ENCODE measurements at regions not wholly inside any gene's neighbourhood (a gene's known extent, or its start where the extent isn't known, plus 50 kb on each side); places are given as distances from the start of the nearest gene placed in this dataset.
A peak's percentile ranks its signal among the peaks of the same experiment; 100 is the strongest.
"Not testable (repeated sequence)": the region's sequence is repeated elsewhere in the genome, so short reads cannot be mapped to it uniquely, and the experiment has no call there.

DNA sequence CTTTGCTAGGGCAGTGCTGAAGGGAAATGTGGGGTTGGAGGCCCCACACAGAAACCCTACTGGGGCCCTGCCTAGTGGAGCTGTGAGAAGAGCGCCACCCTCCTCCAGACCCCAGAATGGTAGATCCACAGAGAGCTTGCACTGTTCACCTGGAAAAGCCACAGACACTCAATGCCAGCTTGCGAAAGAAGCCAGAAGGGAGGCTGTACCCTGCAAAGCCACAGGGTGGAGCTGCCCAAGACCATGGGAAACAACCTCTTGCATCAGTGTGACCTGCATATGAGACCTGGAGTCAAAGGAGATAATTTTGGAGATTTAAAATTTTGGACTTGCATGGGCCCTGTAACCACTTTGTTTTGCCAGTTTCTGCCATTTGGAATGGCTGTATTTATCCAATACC, 615.4 kb upstream of the MIR17HG start:
- no peak for DNase-seq

DNA sequence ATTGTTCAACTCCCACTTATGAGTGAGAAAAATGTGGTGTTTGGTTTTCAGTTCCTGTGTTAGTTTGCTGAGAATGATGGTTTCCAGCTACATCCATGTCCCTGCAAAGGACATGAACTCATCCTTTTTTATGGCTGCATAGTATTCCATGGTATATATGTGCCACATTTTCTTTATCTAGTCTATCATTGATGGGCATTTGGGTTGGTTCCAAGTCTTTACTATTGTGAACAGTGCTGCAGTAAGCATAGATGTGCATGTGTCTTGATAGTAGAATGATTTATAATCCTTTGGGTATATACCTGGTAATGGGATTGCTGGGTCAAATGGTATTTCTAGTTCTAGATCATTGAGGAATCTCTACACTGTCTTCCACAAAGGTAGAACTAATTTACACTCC, 613.0 kb upstream of the MIR17HG start:
- not testable (repeated sequence) for DNase-seq

DNA sequence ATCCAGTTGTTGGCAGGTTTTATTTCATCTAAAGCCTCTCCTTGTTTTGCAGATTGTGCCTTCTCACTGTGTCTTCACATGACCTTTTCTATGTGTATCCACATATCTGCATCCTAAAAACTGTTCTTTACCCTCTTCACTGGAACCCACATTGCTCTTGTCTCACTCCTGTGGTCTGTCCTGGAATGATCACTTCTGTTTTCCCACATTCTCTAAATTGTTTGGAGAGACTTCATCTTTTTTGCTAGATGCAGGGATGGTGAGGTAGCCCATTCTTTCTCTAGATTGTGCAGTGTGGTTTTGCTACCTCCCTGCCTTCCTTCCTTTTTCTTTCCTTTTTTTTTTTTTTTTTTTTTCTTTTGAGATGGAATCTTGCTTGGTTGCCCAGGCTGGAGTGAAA, 608.6 kb upstream of the MIR17HG start:
- no peak for DNase-seq

DNA sequence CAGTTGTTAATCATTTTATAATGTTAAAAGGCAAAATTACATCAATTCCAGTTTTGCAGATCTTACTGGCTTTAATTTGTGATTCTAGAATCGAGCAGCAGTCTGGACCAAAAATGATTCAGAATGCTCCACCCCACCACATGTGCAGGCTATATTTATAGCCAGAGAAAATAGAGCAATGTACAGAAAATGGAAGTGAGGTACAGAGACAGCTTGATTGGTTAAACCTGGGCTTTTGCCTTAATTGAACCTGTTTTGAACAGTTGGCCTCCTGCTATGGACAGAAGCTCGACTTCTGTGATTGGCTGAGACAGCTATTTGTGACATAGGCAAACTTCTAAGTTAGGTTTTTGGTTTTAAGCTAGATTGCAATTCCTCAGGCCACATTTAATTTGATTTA, 607.4 kb upstream of the MIR17HG start:
- no peak for DNase-seq

DNA sequence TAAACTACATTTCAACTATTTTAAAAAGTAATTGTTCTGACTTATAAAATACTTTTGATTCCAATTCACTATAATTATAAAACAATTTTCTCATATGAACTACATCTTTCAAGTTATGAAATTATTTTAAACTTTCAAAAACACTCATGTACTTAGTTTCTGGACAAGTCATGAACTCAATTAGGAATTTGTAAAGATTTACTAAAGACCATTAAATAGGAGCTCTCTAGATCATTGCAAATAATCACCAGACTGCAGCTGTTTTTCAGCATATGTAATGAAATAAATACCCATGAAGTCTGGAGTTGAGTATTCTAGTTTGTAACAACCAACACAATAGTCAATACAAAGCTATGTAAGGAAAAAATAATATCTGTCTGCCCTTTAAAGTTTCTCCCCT, 605.1 kb upstream of the MIR17HG start:
- no peak for DNase-seq

DNA sequence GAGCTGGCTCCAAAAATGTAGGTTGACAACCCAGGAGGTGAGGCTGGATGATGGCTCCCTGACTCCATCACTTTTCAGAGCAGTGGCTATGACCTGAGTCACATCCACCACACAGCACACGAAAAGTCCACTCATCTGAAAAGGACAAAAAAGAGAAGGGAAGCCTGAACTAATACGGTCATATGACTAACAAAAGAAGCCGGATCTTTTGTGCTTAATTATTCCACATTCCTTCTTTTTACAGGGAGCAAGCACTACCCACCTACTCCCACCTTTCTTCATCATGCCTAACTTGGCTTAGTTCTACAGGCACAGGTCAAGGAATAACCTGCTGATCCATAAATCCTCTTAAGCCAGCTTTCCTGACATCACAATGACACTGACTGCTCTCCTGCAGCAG, 601.3 kb upstream of the MIR17HG start:
- DNase-seq = no peak

DNA sequence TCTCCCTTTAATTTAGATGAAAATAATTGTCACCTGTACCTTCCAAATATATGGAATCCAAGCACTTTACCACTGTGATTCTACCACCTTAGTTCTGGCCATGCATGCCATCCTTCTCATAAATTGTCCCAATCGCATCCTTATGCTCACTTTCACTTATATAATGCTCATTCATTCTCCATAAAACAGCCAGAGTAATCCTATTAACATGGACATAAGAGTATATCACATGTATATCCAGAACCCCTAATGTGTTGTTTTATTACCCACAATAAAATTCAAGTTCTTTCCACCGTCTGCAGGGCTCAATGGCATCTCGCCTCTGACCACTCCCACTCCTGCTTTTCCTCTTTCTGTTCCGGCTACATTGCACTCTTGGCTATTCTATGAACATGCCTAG, 597.5 kb upstream of the MIR17HG start:
- no peak for DNase-seq

DNA sequence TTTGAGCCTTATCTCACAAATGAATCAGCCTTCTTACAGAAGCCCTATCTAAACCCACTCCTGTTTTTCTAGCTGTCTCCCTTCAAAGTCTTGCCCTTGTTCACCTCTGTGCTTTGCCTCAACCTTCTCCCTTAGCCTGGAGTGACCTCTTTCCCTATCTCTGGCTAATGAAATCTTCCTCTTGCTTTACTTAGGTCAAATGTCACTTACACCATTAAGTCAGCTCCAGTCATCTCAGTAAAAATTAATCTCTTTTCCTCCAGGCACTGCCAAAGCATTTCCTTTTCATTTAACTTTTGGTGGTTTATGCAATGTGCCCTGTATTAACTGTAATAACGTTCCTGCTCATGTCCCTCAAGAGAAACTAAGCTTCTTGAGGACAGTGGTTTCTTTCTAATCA, 596.5 kb upstream of the MIR17HG start:
- no peak for DNase-seq

DNA sequence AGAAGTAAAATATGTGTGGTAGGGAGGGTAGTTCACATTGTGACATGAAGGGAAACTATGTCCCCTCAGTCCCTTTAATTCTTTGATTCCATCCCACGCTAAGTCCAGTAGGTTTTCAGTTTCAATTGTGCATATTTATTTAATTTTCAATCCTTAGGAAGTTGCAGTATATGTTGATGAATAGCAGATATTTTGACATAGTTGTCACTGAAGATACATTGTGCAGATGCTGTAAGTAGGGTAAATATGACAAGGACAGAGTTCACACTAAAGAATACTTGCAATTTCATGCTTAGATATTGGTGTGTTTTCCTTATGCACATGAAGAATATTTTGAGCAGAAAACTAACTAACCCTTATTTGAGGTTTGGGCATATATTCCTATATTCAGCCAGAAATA, 595.4 kb upstream of the MIR17HG start:
- DNase-seq = no peak

DNA sequence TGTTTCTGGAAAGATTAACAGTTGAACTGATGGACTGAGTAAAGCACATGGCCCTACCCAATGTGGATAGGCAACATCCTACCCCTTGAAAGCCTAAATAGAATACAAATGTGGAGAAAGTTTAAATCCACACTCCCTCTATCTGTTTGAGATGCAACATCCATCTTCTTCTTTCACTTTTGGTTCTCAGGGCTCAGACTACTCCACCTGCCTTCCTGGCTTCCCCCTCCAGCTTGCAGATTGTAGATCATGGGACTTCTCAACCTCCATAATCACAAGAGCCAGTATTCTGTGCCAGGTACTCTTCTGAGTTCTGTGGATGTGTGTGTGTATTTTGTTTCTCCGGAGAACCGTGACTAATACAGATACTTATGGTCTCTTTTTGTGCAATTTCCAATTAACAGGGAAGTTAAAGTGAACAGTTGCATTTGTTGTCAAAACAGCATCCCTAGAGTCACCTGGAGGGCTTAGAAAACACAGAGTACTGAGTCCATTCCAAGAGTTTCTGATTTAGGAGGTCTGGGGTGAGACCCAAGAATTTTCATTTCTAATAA, 590.3 kb upstream of the MIR17HG start:
- DNase-seq = no peak

DNA sequence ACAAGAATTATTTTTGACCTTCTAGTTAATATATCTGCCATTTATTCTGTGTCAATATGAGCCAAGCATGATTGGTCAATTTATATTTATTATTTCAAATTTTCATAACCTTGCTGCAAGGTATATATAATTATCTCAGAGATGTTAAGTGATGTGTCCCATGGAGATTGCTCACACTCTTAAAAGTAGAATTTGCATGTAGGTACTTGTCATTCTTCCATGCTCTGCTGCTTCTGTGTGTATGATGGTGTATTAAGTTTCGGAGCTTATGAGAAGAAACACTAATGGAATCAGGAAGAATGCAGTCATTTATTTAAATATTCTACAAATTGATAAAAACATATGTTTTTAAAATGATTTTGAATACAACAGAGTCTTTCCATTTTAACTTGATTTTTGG, 586.8 kb upstream of the MIR17HG start:
- DNase-seq = no peak

DNA sequence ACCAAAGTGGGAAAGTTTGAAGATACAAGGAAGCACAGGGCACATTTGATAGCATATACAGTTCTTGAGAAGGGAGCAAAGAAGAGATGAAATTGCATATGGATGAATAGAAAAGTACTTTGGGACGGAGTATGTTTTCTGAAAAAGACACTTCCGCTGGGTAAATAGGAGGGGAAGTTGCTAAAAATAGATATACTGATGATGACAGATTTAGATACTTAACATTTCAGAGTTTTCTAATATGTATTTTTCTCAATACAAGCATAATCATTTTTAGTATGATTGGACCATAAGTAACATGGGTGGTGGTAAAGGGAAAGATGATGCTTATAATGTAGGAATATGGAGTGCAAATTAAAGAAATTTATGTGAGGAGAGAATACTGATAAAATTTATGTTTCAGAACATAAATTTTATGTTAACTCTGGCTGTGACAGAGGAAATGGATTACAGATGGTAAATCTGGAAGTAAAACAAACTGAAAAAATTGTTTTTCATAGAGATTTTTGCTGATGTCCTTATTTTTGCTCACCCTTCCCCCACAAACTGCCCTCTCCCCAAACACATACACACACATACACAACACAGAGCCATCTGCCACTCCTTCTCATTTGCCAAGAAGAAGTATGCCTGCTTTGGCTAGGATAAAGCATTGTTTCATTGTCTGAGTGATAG, 583.9 kb upstream of the MIR17HG start:
- no peak for DNase-seq

DNA sequence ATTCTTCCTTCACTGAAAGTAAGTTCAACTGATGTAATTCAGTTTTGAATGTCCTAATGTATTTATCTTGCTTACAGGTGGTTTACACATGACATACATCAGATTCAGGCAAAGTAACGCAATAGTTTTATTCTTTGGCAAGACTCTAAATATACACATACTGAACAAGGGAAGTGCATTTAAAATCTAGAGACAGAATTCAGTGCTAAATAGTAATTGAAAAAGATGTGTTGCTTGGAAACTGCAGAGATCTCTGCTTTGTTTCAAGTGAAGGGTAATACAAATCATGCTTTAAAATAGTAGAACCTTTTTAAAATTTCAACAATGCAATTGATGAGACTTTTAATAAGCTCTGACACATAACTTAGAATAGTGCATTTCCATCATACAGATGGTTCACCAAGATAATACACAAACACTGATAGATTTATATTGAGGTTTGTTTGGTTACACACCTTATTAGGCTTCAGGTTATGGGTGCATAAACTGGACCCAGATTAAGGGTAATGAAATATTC, 581.0 kb upstream of the MIR17HG start:
- peak; percentile 6 for DNase-seq

DNA sequence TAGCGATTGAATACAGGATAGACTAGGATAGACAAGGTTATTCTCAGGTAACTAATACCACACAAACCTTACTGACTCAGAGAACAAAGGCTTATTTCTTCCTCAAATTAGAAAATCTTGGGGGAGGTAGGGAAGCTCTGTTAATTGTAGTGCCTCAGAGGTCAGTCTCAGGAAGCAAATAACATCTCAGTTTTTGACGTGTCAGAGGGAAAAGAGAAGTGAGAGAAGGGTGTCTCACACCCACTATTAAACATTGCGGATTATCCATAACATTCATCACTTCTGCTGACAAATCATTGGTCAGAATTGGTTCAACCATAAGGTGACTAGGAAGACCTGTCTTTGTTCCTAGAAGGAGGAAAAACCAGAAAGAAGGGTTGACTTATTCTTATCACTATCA, 579.4 kb upstream of the MIR17HG start:
- DNase-seq = no peak

DNA sequence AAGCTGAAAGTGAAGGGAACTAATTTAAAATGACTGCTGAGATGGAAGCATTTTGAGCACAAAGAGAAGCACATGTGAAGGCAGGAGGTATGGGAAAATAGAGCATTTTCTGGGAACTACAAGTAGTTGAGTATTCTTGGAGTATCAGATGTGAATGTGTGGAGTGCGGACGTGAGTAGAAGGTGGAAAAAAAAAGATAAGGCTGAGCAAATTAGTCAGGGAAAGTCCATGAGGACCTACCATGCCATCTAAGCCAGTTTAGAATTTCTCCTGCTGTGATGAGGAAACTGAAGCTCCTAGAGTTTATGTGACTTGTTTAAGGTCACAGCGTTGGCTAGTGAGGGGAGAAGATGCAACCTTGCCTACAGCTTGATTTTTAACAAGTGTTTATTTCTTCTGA, 578.1 kb upstream of the MIR17HG start:
- DNase-seq = no peak

DNA sequence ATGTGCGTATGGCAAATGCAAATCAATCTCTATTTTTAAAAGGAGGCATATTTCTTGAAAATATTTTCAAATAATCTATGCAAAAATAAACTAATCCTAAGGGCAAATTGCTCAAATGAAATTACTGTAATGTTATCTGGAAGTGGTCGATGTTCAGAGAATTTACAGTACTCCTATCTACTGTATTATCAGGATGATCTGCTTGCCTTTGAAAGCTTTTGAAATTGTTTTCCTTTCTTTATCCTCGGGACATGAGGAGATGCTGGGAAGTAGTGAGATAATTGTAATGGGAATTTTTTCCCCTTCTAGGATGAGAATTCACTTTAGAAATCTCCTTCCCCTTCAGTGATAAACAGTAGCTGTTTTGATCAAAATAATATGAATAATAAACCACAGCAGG, 577.2 kb upstream of the MIR17HG start:
- DNase-seq = no peak

DNA sequence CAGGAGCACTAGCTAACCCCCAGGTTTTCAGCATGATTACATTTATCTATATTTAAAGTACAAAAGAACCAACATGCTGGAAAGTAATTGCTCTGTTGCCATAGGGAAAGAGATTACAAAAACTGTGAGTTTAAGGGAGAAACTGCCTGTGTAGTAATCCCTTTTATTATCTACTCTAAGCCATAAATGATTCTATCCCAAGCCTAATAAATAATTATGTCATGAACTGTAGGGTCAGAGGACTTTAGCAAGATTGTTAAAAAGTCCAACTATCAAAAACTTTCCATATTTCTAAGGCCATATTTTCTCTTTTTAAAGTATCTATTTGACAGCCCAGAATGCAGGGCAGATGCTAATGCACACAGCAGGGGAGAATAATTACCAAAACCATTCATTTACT, 573.8 kb upstream of the MIR17HG start:
- DNase-seq = peak; percentile 69

DNA sequence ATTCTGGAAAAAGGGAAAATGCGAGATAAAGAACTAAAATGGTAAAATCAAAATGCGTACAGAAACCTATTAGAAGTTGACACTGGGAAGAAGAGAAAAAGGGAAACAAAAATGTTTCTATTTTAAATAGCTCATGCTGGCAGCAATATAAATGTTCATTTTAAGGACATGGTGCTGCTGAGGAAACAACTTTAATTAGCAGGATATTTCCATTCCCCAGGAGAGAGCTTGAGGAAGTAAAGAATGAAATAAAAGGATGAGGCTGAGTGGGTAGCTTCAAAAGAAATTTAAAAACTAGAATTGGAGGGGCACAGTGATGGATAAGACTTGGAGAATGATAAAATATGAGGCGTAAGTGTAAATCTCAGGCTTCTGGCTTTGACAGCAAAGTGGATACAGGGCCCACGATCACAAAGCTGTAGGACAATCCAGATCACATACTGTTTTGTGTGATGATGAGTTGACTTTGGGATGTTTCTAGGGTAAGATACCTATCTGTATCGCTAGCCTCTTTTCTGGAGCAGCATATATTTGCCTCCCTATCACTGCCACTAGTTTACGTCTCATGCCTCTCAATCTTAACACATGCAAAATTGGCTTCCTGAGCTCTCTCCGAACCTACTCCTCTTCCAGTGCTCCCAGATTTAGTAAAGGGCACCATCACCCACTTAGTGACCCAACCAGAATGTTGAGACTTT, 571.3 kb upstream of the MIR17HG start:
- no peak for DNase-seq

DNA sequence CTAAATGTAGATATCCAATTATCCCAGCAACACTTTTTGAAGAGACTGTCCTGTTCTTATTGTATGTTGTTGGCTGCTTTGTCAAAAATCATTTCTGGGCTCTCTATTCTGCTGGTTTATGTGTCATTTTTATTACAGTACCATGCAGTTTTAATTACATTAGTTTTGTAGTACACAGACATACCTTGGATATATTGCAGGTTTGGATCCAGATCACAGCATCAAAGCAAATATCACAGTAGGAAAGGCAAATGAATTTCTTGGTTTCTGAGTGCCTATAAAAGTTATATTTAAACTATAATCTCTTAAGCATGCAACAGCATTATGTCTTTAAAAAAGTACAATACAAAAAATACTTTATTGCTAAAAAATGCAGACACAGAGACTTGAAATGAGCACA, 564.2 kb upstream of the MIR17HG start:
- DNase-seq = no peak

DNA sequence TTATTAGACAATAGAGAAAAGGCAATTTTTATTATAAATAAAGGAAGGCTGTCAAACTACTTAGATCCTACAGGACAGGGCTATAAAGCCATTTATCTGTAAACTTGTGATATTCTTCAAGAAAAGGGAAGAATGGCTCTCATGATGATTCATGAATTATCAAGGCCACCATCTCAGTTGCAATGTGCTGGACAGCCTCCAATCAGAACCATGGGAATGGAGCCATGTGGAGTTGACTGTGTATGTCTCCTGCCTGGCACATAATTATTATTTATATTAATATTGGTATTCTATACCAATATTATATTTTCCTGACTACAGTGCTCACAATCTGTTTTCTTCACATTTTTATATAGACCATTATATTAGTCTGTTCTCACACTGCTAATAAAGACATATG, 560.5 kb upstream of the MIR17HG start:
- DNase-seq = no peak

DNA sequence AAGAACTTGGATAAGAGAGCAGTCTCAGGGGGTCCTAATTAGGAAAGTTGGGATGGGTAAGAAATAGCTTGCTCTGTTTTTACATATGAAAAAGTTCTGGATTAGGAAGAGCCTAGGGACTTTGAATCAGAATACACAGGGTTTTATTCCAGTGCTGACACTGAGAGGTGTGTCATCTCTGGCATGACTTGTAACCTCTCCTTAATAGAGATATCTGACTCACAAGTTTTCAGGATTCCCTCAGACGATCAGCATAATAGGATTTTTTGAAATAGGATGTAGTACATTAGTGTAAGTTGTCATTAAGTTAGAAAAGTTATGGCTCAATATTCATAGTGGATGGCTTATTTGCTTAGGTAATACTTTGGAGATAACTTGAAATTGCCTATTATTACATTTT, 555.2 kb upstream of the MIR17HG start:
- no peak for DNase-seq

DNA sequence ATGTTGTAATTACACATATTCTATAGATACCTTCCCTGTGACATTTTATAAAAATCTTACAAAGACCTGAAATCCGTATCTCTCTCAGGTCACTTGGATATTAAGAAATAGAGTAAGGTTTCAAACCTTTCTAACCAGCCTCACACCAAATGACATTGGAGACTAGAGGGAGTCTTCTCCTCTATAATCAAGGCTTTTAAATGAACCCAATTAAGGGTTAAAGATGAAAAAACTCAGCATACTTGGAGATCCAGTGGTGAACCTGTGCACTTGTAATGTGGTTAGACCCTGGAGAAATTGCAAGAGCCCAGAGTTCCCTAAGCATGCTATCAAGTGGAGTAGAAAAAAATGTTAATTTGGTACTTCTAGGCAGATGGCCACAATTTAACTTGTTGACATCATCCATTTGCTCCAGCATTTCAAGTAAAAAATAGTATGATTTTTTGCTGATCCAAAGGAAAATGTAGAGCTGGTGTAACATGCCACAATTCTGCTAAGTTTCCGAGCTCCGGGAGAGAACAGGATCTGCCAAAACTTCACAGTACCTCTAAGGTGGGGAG, 554.1 kb upstream of the MIR17HG start:
- DNase-seq = no peak

DNA sequence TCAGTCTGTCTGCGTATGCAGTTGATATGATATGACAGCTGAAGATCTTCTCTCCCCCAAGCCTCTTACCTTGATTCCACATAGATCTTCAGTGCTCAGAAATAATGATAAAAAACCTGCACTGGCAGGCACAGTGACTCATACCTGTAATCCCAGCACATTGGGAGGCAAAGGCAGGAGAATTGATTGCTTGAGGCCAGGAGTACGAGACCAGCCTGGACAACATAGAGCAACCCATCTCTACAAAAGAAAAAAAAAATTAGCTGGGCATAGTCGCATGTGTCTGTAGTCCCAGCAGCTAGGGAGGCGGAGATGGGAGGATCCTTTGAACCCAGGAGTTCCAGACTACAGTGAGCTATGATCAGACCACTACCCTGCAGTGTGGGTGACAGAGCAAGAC, 551.0 kb upstream of the MIR17HG start:
- no peak for DNase-seq

DNA sequence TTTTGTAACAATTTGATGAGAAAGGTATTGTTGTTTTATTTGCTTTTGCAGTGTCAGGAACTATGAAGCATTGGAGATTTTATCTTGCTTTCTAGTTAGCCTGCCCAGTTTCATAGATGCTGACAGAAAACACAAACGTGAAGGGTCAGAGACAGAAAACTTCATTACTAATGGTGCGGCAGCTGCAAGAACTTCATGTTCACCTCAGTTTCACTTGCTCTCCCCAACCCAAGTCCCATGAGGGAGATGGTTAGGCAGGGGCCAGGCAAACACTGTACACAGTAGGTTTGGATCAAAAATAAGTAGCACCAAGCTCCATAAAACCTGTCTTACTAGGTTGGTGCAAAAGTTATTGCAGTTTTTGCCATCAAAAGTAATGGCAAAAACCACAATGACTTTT, 550.2 kb upstream of the MIR17HG start:
- no peak for DNase-seq
